ENCODE measurements at regions not wholly inside any gene's neighbourhood (a gene's known extent, or its start where the extent isn't known, plus 50 kb on each side); places are given as distances from the start of the nearest gene placed in this dataset.

DNA sequence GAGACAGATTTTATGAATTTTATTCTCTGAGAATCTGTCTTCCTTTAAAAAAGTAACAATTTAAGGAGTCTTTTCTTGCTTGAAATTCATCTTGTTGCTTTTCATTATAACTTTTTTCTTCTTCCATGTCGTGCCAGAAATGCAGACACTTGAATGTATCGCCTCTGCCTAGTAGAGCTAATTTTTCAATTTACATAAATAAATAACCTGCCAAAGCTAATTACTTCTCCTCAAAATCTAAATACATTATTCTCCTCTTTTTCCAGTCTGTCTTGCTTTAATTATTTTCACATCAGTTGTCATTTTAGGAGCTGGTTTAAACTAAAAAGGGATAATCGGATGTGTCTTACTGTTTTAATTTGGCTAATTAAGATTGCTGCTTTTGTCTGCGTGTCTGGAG lies 711.1 kb upstream of the SEL1L start:
- TF ChIP-seq TEAD4 (CRISPR knock-in tag; IDR thresholded peaks at IDR 0.05), result no peak
- TF ChIP-seq, protein P1, sequence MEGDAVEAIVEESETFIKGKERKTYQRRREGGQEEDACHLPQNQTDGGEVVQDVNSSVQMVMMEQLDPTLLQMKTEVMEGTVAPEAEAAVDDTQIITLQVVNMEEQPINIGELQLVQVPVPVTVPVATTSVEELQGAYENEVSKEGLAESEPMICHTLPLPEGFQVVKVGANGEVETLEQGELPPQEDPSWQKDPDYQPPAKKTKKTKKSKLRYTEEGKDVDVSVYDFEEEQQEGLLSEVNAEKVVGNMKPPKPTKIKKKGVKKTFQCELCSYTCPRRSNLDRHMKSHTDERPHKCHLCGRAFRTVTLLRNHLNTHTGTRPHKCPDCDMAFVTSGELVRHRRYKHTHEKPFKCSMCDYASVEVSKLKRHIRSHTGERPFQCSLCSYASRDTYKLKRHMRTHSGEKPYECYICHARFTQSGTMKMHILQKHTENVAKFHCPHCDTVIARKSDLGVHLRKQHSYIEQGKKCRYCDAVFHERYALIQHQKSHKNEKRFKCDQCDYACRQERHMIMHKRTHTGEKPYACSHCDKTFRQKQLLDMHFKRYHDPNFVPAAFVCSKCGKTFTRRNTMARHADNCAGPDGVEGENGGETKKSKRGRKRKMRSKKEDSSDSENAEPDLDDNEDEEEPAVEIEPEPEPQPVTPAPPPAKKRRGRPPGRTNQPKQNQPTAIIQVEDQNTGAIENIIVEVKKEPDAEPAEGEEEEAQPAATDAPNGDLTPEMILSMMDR (IDR thresholded peaks at IDR 0.05), result no peak
- TF ChIP-seq NFYB (CRISPR knock-in tag; conservative IDR thresholded peaks at IDR 0.05; ENCODE audit: low read depth), result no peak
- no peak for TF ChIP-seq CREB1 (CRISPR knock-in tag; IDR thresholded peaks at IDR 0.05)
- TF ChIP-seq ZBTB21 (CRISPR knock-in tag; IDR thresholded peaks at IDR 0.05; ENCODE audit: borderline replicate concordance), result no peak
- no peak for TF ChIP-seq JUN (CRISPR knock-in tag; IDR thresholded peaks at IDR 0.05)
- TF ChIP-seq, protein P2, sequence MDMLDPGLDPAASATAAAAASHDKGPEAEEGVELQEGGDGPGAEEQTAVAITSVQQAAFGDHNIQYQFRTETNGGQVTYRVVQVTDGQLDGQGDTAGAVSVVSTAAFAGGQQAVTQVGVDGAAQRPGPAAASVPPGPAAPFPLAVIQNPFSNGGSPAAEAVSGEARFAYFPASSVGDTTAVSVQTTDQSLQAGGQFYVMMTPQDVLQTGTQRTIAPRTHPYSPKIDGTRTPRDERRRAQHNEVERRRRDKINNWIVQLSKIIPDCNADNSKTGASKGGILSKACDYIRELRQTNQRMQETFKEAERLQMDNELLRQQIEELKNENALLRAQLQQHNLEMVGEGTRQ (CRISPR knock-in tag; IDR thresholded peaks at IDR 0.05), result no peak
- TF ChIP-seq ESRRA (CRISPR knock-in tag; IDR thresholded peaks at IDR 0.05; ENCODE audit: borderline replicate concordance), result no peak
- TF ChIP-seq ZNF121 (CRISPR knock-in tag; IDR thresholded peaks at IDR 0.05), result no peak
- TF ChIP-seq, protein P3, sequence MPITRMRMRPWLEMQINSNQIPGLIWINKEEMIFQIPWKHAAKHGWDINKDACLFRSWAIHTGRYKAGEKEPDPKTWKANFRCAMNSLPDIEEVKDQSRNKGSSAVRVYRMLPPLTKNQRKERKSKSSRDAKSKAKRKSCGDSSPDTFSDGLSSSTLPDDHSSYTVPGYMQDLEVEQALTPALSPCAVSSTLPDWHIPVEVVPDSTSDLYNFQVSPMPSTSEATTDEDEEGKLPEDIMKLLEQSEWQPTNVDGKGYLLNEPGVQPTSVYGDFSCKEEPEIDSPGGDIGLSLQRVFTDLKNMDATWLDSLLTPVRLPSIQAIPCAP (CRISPR knock-in tag; IDR thresholded peaks at IDR 0.05), result no peak

Data from WTC11 (cell line).